ENCODE measurements at regions not wholly inside any gene's neighbourhood (a gene's known extent, or its start where the extent isn't known, plus 50 kb on each side); places are given as distances from the start of the nearest gene placed in this dataset.

DNA sequence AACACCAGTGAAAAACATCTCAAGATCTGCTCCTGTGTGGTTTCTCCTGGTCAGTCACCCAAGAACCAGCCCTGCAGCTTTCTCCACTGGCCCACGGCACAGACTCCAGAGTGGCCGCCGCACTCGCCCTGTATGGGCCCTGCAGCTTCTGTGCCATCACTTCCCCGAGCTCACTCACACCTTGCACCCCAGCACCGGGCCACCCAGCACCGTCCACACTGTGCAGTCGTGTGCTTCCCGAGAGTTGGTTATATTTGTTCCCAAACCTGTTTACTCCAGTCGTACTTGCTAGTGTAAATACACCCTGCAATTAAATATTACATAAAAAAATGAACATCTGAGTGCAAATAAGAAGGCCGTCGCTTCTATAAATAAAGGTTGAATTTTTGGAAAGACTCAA, 341.7 kb downstream of the CDH26 start:
- H3K27ac Mint-ChIP-seq (ENCODE audit: unreplicated experiment), result no peak overlapping the region
- H3K27me3 Mint-ChIP-seq (ENCODE audit: low read depth), result no peaks in the 10 kb centered on the region
- DNase-seq (ENCODE audit: low read depth, low spot score), result no peak
- TF ChIP-seq, protein P1, sequence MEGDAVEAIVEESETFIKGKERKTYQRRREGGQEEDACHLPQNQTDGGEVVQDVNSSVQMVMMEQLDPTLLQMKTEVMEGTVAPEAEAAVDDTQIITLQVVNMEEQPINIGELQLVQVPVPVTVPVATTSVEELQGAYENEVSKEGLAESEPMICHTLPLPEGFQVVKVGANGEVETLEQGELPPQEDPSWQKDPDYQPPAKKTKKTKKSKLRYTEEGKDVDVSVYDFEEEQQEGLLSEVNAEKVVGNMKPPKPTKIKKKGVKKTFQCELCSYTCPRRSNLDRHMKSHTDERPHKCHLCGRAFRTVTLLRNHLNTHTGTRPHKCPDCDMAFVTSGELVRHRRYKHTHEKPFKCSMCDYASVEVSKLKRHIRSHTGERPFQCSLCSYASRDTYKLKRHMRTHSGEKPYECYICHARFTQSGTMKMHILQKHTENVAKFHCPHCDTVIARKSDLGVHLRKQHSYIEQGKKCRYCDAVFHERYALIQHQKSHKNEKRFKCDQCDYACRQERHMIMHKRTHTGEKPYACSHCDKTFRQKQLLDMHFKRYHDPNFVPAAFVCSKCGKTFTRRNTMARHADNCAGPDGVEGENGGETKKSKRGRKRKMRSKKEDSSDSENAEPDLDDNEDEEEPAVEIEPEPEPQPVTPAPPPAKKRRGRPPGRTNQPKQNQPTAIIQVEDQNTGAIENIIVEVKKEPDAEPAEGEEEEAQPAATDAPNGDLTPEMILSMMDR (conservative IDR thresholded peaks at IDR 0.05), result no peak
- H3K4me3 Mint-ChIP-seq, result no peak overlapping the region
- H3K4me1 Mint-ChIP-seq, result peaks cover 4% of the 10 kb centered on the region
- H3K36me3 Mint-ChIP-seq (ENCODE audit: low read depth), result no peaks in the 10 kb centered on the region
- no peaks in the 10 kb centered on the region for H3K9me3 Mint-ChIP-seq

DNA sequence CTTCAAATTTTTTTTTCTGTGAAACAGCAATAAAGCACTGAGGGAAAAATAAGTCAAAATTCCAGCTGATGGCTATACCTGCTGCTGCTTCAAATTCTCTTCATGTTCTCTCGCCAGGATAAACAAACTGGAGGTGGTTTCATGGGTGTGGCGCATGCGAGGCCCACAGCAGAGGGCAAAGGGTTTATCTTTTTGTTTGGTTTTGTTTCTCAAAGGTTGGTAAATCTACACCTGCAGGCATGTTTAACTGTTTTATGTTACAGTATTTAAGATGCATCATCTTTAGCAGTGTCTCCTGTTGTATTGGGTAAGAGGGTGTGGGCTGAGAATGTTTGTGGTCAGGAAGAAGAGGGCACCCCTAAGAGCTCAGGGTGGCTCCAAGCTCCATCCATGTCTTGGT, 342.2 kb downstream of the CDH26 start:
- no peaks in the 10 kb centered on the region for H3K36me3 Mint-ChIP-seq (ENCODE audit: low read depth)
- H3K27ac Mint-ChIP-seq (ENCODE audit: unreplicated experiment), result no peak overlapping the region
- no peaks in the 10 kb centered on the region for H3K9me3 Mint-ChIP-seq
- H3K4me3 Mint-ChIP-seq, result no peak overlapping the region
- no peaks in the 10 kb centered on the region for H3K27me3 Mint-ChIP-seq (ENCODE audit: low read depth)
- TF ChIP-seq, protein P1 (conservative IDR thresholded peaks at IDR 0.05), result no peak
- no peak for DNase-seq (ENCODE audit: low read depth, low spot score)
- peaks cover 4% of the 10 kb centered on the region for H3K4me1 Mint-ChIP-seq

DNA sequence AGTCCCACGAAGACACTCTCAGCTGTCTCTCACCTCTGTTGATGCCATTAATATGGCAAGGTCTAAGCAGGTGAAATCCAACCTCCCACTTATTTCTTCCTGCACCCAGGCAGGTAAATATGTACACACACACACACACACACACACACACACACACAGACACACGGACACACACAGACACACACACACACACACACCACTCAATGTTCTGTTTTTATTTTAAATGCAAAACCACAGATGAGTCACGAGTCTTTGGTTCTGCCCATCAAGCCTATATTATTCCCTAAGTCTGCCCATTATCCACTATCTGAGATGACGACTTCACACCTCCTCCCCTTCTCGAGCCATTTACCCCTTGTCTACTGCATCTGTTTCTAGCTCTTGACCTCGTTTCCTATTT, 344.7 kb downstream of the CDH26 start:
- Mint-ChIP-seq H3K27me3 (ENCODE audit: low read depth) (peaks cover 11% of the 10 kb centered on the region), H3K36me3 (ENCODE audit: low read depth) (no peaks in the 10 kb centered on the region), H3K27ac (ENCODE audit: unreplicated experiment) (no peak overlapping the region), H3K4me3 (no peak overlapping the region), H3K9me3 (no peaks in the 10 kb centered on the region), H3K4me1 (peaks cover 4% of the 10 kb centered on the region)
- TF ChIP-seq, protein P1 (conservative IDR thresholded peaks at IDR 0.05), result no peak
- DNase-seq (ENCODE audit: low read depth, low spot score), result no peak

DNA sequence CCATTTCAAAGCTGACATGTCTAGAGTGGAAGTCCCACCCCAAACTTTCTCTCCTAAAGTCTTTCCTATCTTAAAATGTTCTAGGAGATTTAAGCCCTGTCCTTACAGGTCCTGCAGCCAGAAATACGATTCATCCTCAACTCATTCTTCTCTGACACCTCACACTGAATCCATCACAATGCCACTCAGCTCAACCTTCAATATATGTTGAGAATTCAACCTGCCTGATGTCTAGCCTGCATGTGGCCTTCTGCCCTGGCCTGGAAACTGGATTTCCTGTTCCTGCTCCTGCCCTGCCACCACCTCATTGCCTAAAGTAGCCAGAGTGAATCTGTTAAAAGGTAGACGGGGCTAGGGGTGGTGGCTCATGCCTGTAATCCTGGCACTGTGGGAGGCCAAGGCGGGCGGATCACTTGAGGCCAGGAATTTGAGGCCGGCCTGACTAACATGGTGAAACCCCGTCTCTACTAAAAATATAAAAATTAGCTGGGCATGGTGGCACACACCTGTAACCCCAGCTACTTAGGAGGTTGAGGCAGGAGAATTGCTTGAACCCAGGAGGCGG, 345.9 kb downstream of the CDH26 start:
- Mint-ChIP-seq H3K36me3 (ENCODE audit: low read depth) (no peaks in the 10 kb centered on the region), H3K4me1 (no peaks in the 10 kb centered on the region), H3K9me3 (no peaks in the 10 kb centered on the region), H3K4me3 (no peak overlapping the region), H3K27me3 (ENCODE audit: low read depth) (peaks cover 14% of the 10 kb centered on the region), H3K27ac (ENCODE audit: unreplicated experiment) (no peak overlapping the region)
- TF ChIP-seq, protein P1 (conservative IDR thresholded peaks at IDR 0.05), result no peak
- DNase-seq (ENCODE audit: low read depth, low spot score), result no peak

DNA sequence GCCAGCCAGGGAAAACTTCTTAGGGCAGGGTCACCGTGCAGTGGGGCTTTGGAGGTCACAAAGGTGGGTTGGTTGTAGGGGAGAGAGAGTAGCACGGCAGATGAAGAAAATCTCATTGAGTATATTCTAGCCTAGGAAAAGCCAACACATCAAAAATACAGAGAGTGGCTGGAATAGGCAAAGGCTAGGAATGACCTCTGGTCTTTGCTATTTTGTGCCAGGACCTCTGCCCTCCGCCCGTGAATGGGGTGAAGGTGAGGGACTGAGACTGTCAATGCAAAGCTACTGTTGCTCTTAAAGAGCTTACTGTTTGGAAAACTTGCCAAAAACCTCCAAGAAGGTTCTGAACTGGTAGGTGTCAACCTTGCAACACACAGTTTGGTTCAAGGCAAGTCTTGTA, 346.7 kb downstream of the CDH26 start:
- DNase-seq (ENCODE audit: low read depth, low spot score), result no peak
- Mint-ChIP-seq H3K27me3 (ENCODE audit: low read depth) (peaks cover 14% of the 10 kb centered on the region), H3K9me3 (no peaks in the 10 kb centered on the region), H3K4me1 (no peaks in the 10 kb centered on the region), H3K4me3 (no peak overlapping the region), H3K27ac (ENCODE audit: unreplicated experiment) (no peak overlapping the region), H3K36me3 (ENCODE audit: low read depth) (no peaks in the 10 kb centered on the region)
- TF ChIP-seq, protein P1 (conservative IDR thresholded peaks at IDR 0.05), result no peak

Data from neural crest cell (in vitro differentiated cells).